HEK293 (cell line): ENCODE measurements at regions not wholly inside any gene's neighbourhood (a gene's known extent, or its start where the extent isn't known, plus 50 kb on each side); places are given as distances from the start of the nearest gene placed in this dataset.

Experiments used
- CTCF ChIA-PET: fragments of 350-600 bp; formaldehyde crosslinking; extraction: SDS; loops from one replicate; lab custom pipeline; 2021; ENCODE audit warnings: antibody characterized with exemption; lab: Yijun Ruan, JAX
- POLR2A ChIA-PET: fragments of 300-600 bp; formaldehyde crosslinking; extraction: SDS; loops from one replicate; lab custom pipeline; 2020; ENCODE audit warnings: antibody characterized with exemption, inconsistent platforms; lab: Yijun Ruan, JAX
- H3K27ac ChIP-seq: fragments of 200-500 bp; sonication (Bioruptor generic); 2 replicates; pipeline ENCODE4 v1.5.1; 2014; ENCODE audit warnings: low read depth, low read length, control low read depth, inconsistent platforms; ENCODE audit errors: extremely low read depth
- H3K36me3 ChIP-seq, 2 experiments: fragments of 200-500 bp in 1 of 2; sonication (Bioruptor generic) in 1 of 2; 1 replicate in 1 of 2; 2 replicates in 1 of 2; pipeline ENCODE4 v1.5.1; 2014 to 2017; ENCODE audit warnings: inconsistent platforms in 2 of 2, low read length in 2 of 2; ENCODE audit not compliant: control insufficient read depth in 2 of 2, insufficient read depth in 1 of 2
- H3K4me1 ChIP-seq: fragments of 200-500 bp; sonication (Bioruptor generic); 2 replicates; pipeline ENCODE4 v1.5.1; 2014; ENCODE audit warnings: mild to moderate bottlenecking, low read length, inconsistent platforms; ENCODE audit not compliant: control insufficient read depth, insufficient read depth
- H3K4me3 ChIP-seq: 2 replicates; pipeline ENCODE4 v1.5.1; 2011; ENCODE audit warnings: low read depth, mild to moderate bottlenecking, control low read depth, low read length, moderate library complexity
- H3K9me3 ChIP-seq: fragments of 200-500 bp; sonication (Bioruptor generic); 2 replicates; pipeline ENCODE4 v1.5.1; 2014; ENCODE audit warnings: low read depth, low read length, inconsistent platforms; ENCODE audit not compliant: control insufficient read depth, insufficient read depth
- EGR2 ChIP-seq: fragments of 450-650 bp; formaldehyde crosslinking; IDR thresholded peaks from 2 replicates; pipeline ENCODE4 v1.5.1; 2016; ENCODE audit warnings: low read depth, missing biosample characterization, missing genetic modification characterization
- KLF9 ChIP-seq: fragments of 450-650 bp; formaldehyde crosslinking; IDR thresholded peaks from 2 replicates; pipeline ENCODE4 v1.5.1; 2016; ENCODE audit warnings: missing biosample characterization, missing genetic modification characterization, low read depth
- MZF1 ChIP-seq: fragments of 450-650 bp; formaldehyde crosslinking; IDR thresholded peaks from 2 replicates; pipeline ENCODE4 v1.5.1; 2017; ENCODE audit warnings: missing biosample characterization, missing genetic modification characterization, borderline replicate concordance
- PBX3 ChIP-seq: sonication (generic); formaldehyde crosslinking; IDR thresholded peaks from 2 replicates; pipeline ENCODE4 v1.8.1; 2022; ENCODE audit warnings: mild to moderate bottlenecking, moderate library complexity, missing genetic modification reagents
- PRDM6 ChIP-seq: fragments of 450-650 bp; formaldehyde crosslinking; IDR thresholded peaks from 2 replicates; pipeline ENCODE4 v1.5.1; 2017; ENCODE audit warnings: missing biosample characterization, missing genetic modification characterization
- SCRT2 ChIP-seq: fragments of 450-650 bp; formaldehyde crosslinking; IDR thresholded peaks from 2 replicates; pipeline ENCODE4 v1.5.1; 2016; ENCODE audit warnings: missing biosample characterization, missing genetic modification characterization
- SP7 ChIP-seq: fragments of 450-650 bp; formaldehyde crosslinking; IDR thresholded peaks from 2 replicates; pipeline ENCODE4 v1.5.1; 2016; ENCODE audit warnings: missing biosample characterization, missing genetic modification characterization
- TRIM28 ChIP-seq: IDR thresholded peaks from 2 replicates; pipeline ENCODE4 v1.6.1; 2011; ENCODE audit warnings: low read length, control low read depth, borderline replicate concordance
- YY1 ChIP-seq: fragments of 450-650 bp; formaldehyde crosslinking; IDR thresholded peaks from 2 replicates; pipeline ENCODE4 v1.5.1; 2018; ENCODE audit warnings: missing biosample characterization, missing genetic modification characterization
- YY2 ChIP-seq: fragments of 450-650 bp; formaldehyde crosslinking; IDR thresholded peaks from 2 replicates; pipeline ENCODE4 v1.5.1; 2016; ENCODE audit warnings: missing biosample characterization, missing genetic modification characterization
- ZBTB1 ChIP-seq: fragments of 450-650 bp; formaldehyde crosslinking; IDR thresholded peaks from 2 replicates; pipeline ENCODE4 v1.5.1; 2016; ENCODE audit warnings: missing biosample characterization, missing genetic modification characterization
- ZFP3 ChIP-seq: fragments of 450-650 bp; formaldehyde crosslinking; IDR thresholded peaks from 2 replicates; pipeline ENCODE4 v1.5.1; 2016; ENCODE audit warnings: low read depth, missing biosample characterization, missing genetic modification characterization
- ZNF24 ChIP-seq: fragments of 450-650 bp; formaldehyde crosslinking; IDR thresholded peaks from 2 replicates; pipeline ENCODE4 v1.5.1; 2016; ENCODE audit warnings: missing biosample characterization, missing genetic modification characterization
- ZNF37A ChIP-seq: fragments of 450-650 bp; IDR thresholded peaks from 2 replicates; pipeline ENCODE4 v1.5.1; 2018; ENCODE audit warnings: missing biosample characterization, missing genetic modification characterization
- ZNF404 ChIP-seq: fragments of 450-650 bp; formaldehyde crosslinking; IDR thresholded peaks from 2 replicates; pipeline ENCODE4 v1.5.1; 2017; ENCODE audit warnings: missing biosample characterization, missing genetic modification characterization
- ZNF416 ChIP-seq: fragments of 450-650 bp; formaldehyde crosslinking; IDR thresholded peaks from 2 replicates; pipeline ENCODE4 v1.5.1; 2016; ENCODE audit warnings: missing biosample characterization, missing genetic modification characterization
- ZNF423 ChIP-seq: fragments of 450-650 bp; formaldehyde crosslinking; IDR thresholded peaks from 2 replicates; pipeline ENCODE4 v1.5.1; 2016; ENCODE audit warnings: missing biosample characterization, missing genetic modification characterization
- ZNF549 ChIP-seq: fragments of 450-650 bp; IDR thresholded peaks from 2 replicates; pipeline ENCODE4 v1.5.1; 2018; ENCODE audit warnings: missing biosample characterization, missing genetic modification characterization, mild to moderate bottlenecking, inconsistent platforms, moderate library complexity
- ZNF560 ChIP-seq: fragments of 450-650 bp; formaldehyde crosslinking; IDR thresholded peaks from 2 replicates; pipeline ENCODE4 v1.5.1; 2017; ENCODE audit warnings: missing biosample characterization, missing genetic modification characterization, borderline replicate concordance
- ZNF624 ChIP-seq: fragments of 450-650 bp; formaldehyde crosslinking; IDR thresholded peaks from 2 replicates; pipeline ENCODE4 v1.5.1; 2017; ENCODE audit warnings: missing biosample characterization, missing genetic modification characterization
- TF ChIP-seq, protein P1 (sequence below): fragments of 450-650 bp; formaldehyde crosslinking; IDR thresholded peaks from 2 replicates; pipeline ENCODE4 v1.5.1; 2016; ENCODE audit warnings: missing biosample characterization, missing genetic modification characterization, low read depth
- TF ChIP-seq, protein P2 (sequence below): fragments of 450-650 bp; formaldehyde crosslinking; conservative IDR thresholded peaks from 2 replicates; pipeline ENCODE4 v1.5.1; 2016; ENCODE audit warnings: low read depth, missing biosample characterization, missing genetic modification characterization
- TF ChIP-seq, protein P3 (sequence below): fragments of 450-650 bp; formaldehyde crosslinking; IDR thresholded peaks from 2 replicates; pipeline ENCODE4 v1.5.1; 2017; ENCODE audit warnings: missing biosample characterization, missing genetic modification characterization
- TF ChIP-seq, protein P4 (sequence below): fragments of 450-650 bp; formaldehyde crosslinking; IDR thresholded peaks from 2 replicates; pipeline ENCODE4 v1.5.0; 2017; ENCODE audit warnings: missing biosample characterization, missing genetic modification characterization, borderline replicate concordance

GRCh38 chr9:106288689-106289088, 574.3 kb upstream of the ZNF462 start:
- no peak for TF ChIP-seq YY2 (tag by site-specific recombination)
- TF ChIP-seq, protein P1, sequence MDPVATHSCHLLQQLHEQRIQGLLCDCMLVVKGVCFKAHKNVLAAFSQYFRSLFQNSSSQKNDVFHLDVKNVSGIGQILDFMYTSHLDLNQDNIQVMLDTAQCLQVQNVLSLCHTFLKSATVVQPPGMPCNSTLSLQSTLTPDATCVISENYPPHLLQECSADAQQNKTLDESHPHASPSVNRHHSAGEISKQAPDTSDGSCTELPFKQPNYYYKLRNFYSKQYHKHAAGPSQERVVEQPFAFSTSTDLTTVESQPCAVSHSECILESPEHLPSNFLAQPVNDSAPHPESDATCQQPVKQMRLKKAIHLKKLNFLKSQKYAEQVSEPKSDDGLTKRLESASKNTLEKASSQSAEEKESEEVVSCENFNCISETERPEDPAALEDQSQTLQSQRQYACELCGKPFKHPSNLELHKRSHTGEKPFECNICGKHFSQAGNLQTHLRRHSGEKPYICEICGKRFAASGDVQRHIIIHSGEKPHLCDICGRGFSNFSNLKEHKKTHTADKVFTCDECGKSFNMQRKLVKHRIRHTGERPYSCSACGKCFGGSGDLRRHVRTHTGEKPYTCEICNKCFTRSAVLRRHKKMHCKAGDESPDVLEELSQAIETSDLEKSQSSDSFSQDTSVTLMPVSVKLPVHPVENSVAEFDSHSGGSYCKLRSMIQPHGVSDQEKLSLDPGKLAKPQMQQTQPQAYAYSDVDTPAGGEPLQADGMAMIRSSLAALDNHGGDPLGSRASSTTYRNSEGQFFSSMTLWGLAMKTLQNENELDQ (tag by site-specific recombination) = no peak
- no peak for TF ChIP-seq ZNF560 (tag by site-specific recombination)
- TF ChIP-seq, protein P2, sequence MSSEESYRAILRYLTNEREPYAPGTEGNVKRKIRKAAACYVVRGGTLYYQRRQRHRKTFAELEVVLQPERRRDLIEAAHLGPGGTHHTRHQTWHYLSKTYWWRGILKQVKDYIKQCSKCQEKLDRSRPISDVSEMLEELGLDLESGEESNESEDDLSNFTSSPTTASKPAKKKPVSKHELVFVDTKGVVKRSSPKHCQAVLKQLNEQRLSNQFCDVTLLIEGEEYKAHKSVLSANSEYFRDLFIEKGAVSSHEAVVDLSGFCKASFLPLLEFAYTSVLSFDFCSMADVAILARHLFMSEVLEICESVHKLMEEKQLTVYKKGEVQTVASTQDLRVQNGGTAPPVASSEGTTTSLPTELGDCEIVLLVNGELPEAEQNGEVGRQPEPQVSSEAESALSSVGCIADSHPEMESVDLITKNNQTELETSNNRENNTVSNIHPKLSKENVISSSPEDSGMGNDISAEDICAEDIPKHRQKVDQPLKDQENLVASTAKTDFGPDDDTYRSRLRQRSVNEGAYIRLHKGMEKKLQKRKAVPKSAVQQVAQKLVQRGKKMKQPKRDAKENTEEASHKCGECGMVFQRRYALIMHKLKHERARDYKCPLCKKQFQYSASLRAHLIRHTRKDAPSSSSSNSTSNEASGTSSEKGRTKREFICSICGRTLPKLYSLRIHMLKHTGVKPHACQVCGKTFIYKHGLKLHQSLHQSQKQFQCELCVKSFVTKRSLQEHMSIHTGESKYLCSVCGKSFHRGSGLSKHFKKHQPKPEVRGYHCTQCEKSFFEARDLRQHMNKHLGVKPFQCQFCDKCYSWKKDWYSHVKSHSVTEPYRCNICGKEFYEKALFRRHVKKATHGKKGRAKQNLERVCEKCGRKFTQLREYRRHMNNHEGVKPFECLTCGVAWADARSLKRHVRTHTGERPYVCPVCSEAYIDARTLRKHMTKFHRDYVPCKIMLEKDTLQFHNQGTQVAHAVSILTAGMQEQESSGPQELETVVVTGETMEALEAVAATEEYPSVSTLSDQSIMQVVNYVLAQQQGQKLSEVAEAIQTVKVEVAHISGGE (tag by site-specific recombination) = no peak
- no peak for TF ChIP-seq EGR2 (tag by site-specific recombination)
- TF ChIP-seq MZF1 = no peak
- TF ChIP-seq PRDM6 (tag by site-specific recombination) = no peak
- no peak for TF ChIP-seq ZNF24 (tag by site-specific recombination)
- no peak for TF ChIP-seq TRIM28
- no peak for TF ChIP-seq SP7 (tag by site-specific recombination)
- TF ChIP-seq KLF9 = no peak
- TF ChIP-seq ZNF423 (tag by site-specific recombination) = no peak
- no peak for TF ChIP-seq PBX3 (CRISPR knock-in tag)
- no peak for TF ChIP-seq ZBTB1 (tag by site-specific recombination)
- no peak for TF ChIP-seq ZNF624 (tag by site-specific recombination)
- no peak for TF ChIP-seq ZFP3 (tag by site-specific recombination)
- TF ChIP-seq ZNF416 = no peak
- no peak for TF ChIP-seq ZNF549 (tag by site-specific recombination)
- no peaks in the 10 kb centered on the region for H3K4me1 ChIP-seq
- no peaks in the 10 kb centered on the region for H3K9me3 ChIP-seq
- H3K36me3 ChIP-seq = no peaks in the 10 kb centered on the region
- CTCF ChIA-PET = no interaction called here
- POLR2A ChIA-PET = no interaction called here
- H3K4me3 ChIP-seq = no peak overlapping the region
- no peak overlapping the region for H3K27ac ChIP-seq

DNA sequence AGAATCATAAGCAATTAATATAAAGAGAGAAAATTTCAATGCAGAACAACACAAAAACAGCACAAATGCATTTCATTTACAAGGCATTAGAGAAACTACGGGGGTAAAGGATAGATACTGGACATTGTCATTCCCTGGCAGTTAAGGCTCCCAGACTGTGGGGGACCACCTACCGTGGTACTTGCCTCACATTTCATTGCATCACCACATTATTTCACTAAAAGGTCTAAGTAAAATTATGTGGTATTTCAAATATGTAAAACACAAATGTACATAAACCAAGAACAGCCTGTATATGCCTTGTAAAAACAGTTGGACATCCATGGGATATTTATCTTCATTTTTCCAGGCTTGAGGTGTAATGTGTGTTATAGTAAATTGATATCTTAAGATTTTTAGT, 571.2 kb upstream of the ZNF462 start:
- H3K4me1 ChIP-seq = no peaks in the 10 kb centered on the region
- ChIA-PET CTCF (interaction anchor here (0.6 kb wide), 1 partner anchor 875 kb away, joined by 3 read pairs; no protein-coding TSS in a partner anchor), POLR2A (no interaction called here)
- no peak overlapping the region for H3K27ac ChIP-seq
- no peaks in the 10 kb centered on the region for H3K36me3 ChIP-seq
- no peaks in the 10 kb centered on the region for H3K9me3 ChIP-seq
- H3K4me3 ChIP-seq = no peak overlapping the region
- TF ChIP-seq YY1 (tag by site-specific recombination) (no peak), ZNF37A (no peak), ZBTB1 (tag by site-specific recombination) (no peak), SCRT2 (tag by site-specific recombination) (no peak), ZNF404 (tag by site-specific recombination) (no peak)
- TF ChIP-seq, protein P3, sequence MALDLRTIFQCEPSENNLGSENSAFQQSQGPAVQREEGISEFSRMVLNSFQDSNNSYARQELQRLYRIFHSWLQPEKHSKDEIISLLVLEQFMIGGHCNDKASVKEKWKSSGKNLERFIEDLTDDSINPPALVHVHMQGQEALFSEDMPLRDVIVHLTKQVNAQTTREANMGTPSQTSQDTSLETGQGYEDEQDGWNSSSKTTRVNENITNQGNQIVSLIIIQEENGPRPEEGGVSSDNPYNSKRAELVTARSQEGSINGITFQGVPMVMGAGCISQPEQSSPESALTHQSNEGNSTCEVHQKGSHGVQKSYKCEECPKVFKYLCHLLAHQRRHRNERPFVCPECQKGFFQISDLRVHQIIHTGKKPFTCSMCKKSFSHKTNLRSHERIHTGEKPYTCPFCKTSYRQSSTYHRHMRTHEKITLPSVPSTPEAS = no peak
- TF ChIP-seq, protein P4, sequence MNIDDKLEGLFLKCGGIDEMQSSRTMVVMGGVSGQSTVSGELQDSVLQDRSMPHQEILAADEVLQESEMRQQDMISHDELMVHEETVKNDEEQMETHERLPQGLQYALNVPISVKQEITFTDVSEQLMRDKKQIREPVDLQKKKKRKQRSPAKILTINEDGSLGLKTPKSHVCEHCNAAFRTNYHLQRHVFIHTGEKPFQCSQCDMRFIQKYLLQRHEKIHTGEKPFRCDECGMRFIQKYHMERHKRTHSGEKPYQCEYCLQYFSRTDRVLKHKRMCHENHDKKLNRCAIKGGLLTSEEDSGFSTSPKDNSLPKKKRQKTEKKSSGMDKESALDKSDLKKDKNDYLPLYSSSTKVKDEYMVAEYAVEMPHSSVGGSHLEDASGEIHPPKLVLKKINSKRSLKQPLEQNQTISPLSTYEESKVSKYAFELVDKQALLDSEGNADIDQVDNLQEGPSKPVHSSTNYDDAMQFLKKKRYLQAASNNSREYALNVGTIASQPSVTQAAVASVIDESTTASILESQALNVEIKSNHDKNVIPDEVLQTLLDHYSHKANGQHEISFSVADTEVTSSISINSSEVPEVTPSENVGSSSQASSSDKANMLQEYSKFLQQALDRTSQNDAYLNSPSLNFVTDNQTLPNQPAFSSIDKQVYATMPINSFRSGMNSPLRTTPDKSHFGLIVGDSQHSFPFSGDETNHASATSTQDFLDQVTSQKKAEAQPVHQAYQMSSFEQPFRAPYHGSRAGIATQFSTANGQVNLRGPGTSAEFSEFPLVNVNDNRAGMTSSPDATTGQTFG = no peak
